OCI-LY3 (cell line): ENCODE measurements at regions not wholly inside any gene's neighbourhood (a gene's known extent, or its start where the extent isn't known, plus 50 kb on each side); places are given as distances from the start of the nearest gene placed in this dataset.

Source experiments
- EZH2phosphoT487 ChIP-seq: fragments of 200-600 bp; shearing (Covaris generic); IDR thresholded peaks from 2 replicates; pipeline ENCODE4 v1.6.1; 2018; ENCODE audit warnings: antibody characterized with exemption, mixed run types, low read depth
- TF ChIP-seq, protein P1 (sequence below): fragments of 200-600, 300-600 bp; sonication (generic); IDR thresholded peaks from 2 replicates; pipeline ENCODE4 v1.5.1; 2014; ENCODE audit warnings: antibody characterized with exemption, low read length, low read depth

DNA sequence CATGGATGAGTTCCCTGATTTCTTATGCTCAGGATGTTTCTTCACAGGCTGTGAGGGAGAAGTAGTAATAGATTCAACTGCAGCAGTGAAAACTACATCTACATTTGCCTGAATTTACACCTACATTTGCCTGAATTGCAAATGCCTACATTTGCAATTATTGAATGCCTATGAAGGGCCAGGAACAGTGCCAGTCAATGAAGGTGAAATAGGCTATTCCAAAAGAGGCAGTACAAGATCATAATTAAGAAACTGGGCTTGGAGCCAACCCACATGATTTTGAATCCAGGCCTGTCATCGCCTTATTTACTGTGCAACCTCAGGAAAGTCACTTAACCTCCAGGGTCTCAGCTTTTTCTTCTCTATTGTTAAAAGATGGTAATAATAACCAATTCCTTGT is 1353.3 kb downstream of the FAM181B start:
- TF ChIP-seq, protein P1, sequence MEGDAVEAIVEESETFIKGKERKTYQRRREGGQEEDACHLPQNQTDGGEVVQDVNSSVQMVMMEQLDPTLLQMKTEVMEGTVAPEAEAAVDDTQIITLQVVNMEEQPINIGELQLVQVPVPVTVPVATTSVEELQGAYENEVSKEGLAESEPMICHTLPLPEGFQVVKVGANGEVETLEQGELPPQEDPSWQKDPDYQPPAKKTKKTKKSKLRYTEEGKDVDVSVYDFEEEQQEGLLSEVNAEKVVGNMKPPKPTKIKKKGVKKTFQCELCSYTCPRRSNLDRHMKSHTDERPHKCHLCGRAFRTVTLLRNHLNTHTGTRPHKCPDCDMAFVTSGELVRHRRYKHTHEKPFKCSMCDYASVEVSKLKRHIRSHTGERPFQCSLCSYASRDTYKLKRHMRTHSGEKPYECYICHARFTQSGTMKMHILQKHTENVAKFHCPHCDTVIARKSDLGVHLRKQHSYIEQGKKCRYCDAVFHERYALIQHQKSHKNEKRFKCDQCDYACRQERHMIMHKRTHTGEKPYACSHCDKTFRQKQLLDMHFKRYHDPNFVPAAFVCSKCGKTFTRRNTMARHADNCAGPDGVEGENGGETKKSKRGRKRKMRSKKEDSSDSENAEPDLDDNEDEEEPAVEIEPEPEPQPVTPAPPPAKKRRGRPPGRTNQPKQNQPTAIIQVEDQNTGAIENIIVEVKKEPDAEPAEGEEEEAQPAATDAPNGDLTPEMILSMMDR, result no peak
- TF ChIP-seq EZH2phosphoT487, result no peak
